ENCODE measurements at regions not wholly inside any gene's neighbourhood (a gene's known extent, or its start where the extent isn't known, plus 50 kb on each side); places are given as distances from the start of the nearest gene placed in this dataset.

- no peak overlapping the region for H3K27ac Mint-ChIP-seq
- CTCF ChIA-PET: no interaction called here
Measured at GRCh38 chr14:26026384-26026783, 571.4 kb downstream of the NOVA1 start.

GRCh38 chr14:26023967-26024366 is 573.9 kb downstream of the NOVA1 start:
- ChIA-PET POLR2A (no interaction called here), CTCF (no interaction called here)
- H3K4me3 Mint-ChIP-seq: no peak overlapping the region

More at GRCh38 chr14:26026384-26026783, 571.4 kb downstream of the NOVA1 start:
- Mint-ChIP-seq H3K4me1 (no peaks in the 10 kb centered on the region), H3K4me3 (no peak overlapping the region), H3K9me3 (peaks cover 3% of the 10 kb centered on the region), H3K36me3 (ENCODE audit: low read depth) (no peaks in the 10 kb centered on the region), H3K27me3 (no peaks in the 10 kb centered on the region)
- DNase-seq: no peak
- POLR2A ChIA-PET: no interaction called here

GRCh38 chr14:26021759-26022158 is 576.1 kb downstream of the NOVA1 start:
- no peak for DNase-seq
- Mint-ChIP-seq H3K9me3 (peaks cover 3% of the 10 kb centered on the region), H3K36me3 (ENCODE audit: low read depth) (no peaks in the 10 kb centered on the region), H3K4me3 (no peak overlapping the region), H3K27me3 (no peaks in the 10 kb centered on the region), H3K27ac (no peak overlapping the region), H3K4me1 (no peaks in the 10 kb centered on the region)
- CTCF ChIA-PET: no interaction called here
- POLR2A ChIA-PET: no interaction called here

More at GRCh38 chr14:26023967-26024366, 573.9 kb downstream of the NOVA1 start:
- no peak for DNase-seq
- Mint-ChIP-seq H3K27me3 (no peaks in the 10 kb centered on the region), H3K27ac (no peak overlapping the region), H3K4me1 (no peaks in the 10 kb centered on the region), H3K9me3 (peaks cover 3% of the 10 kb centered on the region), H3K36me3 (ENCODE audit: low read depth) (no peaks in the 10 kb centered on the region)

GRCh38 chr14:26017270-26017669 is 580.6 kb downstream of the NOVA1 start:
- no peak overlapping the region for H3K4me3 Mint-ChIP-seq
- CTCF ChIA-PET: no interaction called here
- H3K27ac Mint-ChIP-seq: no peak overlapping the region
- no peaks in the 10 kb centered on the region for H3K36me3 Mint-ChIP-seq (ENCODE audit: low read depth)
- POLR2A ChIA-PET: no interaction called here
- peaks cover 12% of the 10 kb centered on the region for H3K9me3 Mint-ChIP-seq
- no peak for DNase-seq
- no peaks in the 10 kb centered on the region for H3K27me3 Mint-ChIP-seq
- H3K4me1 Mint-ChIP-seq: no peaks in the 10 kb centered on the region

- ChIA-PET CTCF (no interaction called here), POLR2A (no interaction called here)
- H3K4me1 Mint-ChIP-seq: no peaks in the 10 kb centered on the region
- no peak overlapping the region for H3K4me3 Mint-ChIP-seq
- peaks cover 11% of the 10 kb centered on the region for H3K9me3 Mint-ChIP-seq
- DNase-seq: no peak
- no peak overlapping the region for H3K27ac Mint-ChIP-seq
- H3K36me3 Mint-ChIP-seq (ENCODE audit: low read depth): no peaks in the 10 kb centered on the region
- H3K27me3 Mint-ChIP-seq: no peaks in the 10 kb centered on the region
Measured at GRCh38 chr14:26008290-26008689, 589.5 kb downstream of the NOVA1 start.

- POLR2A ChIA-PET: no interaction called here
- CTCF ChIA-PET: no interaction called here
- no peak overlapping the region for H3K27ac Mint-ChIP-seq
- DNase-seq: no peak
- no peaks in the 10 kb centered on the region for H3K4me1 Mint-ChIP-seq
- peaks cover 1% of the 10 kb centered on the region for H3K9me3 Mint-ChIP-seq
- no peaks in the 10 kb centered on the region for H3K27me3 Mint-ChIP-seq
- H3K4me3 Mint-ChIP-seq: no peak overlapping the region
- no peaks in the 10 kb centered on the region for H3K36me3 Mint-ChIP-seq (ENCODE audit: low read depth)
Measured at GRCh38 chr14:26004342-26004741, 593.5 kb downstream of the NOVA1 start.

- Mint-ChIP-seq H3K27ac (no peak overlapping the region), H3K27me3 (no peaks in the 10 kb centered on the region), H3K4me1 (no peaks in the 10 kb centered on the region), H3K4me3 (no peak overlapping the region), H3K36me3 (ENCODE audit: low read depth) (no peaks in the 10 kb centered on the region), H3K9me3 (peaks cover 11% of the 10 kb centered on the region)
- CTCF ChIA-PET: no interaction called here
- POLR2A ChIA-PET: no interaction called here
- no peak for DNase-seq
Measured at GRCh38 chr14:25993830-25994229, 604.0 kb downstream of the NOVA1 start.

- H3K27ac Mint-ChIP-seq: no peak overlapping the region
- no peaks in the 10 kb centered on the region for H3K27me3 Mint-ChIP-seq
- ChIA-PET POLR2A (no interaction called here), CTCF (no interaction called here)
- no peaks in the 10 kb centered on the region for H3K36me3 Mint-ChIP-seq (ENCODE audit: low read depth)
- H3K9me3 Mint-ChIP-seq: peaks cover 17% of the 10 kb centered on the region
- H3K4me3 Mint-ChIP-seq: no peak overlapping the region
- DNase-seq: no peak
- H3K4me1 Mint-ChIP-seq: no peaks in the 10 kb centered on the region
Measured at GRCh38 chr14:25988536-25988935, 609.3 kb downstream of the NOVA1 start.

- CTCF ChIA-PET: no interaction called here
- POLR2A ChIA-PET: no interaction called here
- Mint-ChIP-seq H3K27me3 (no peaks in the 10 kb centered on the region), H3K9me3 (peaks cover 9% of the 10 kb centered on the region), H3K4me3 (no peak overlapping the region), H3K4me1 (no peaks in the 10 kb centered on the region), H3K27ac (no peak overlapping the region), H3K36me3 (ENCODE audit: low read depth) (no peaks in the 10 kb centered on the region)
- DNase-seq: no peak
Measured at GRCh38 chr14:25955772-25956171, 642.1 kb downstream of the NOVA1 start.

- DNase-seq: no peak
- H3K4me1 Mint-ChIP-seq: no peaks in the 10 kb centered on the region
- no peak overlapping the region for H3K4me3 Mint-ChIP-seq
- H3K27me3 Mint-ChIP-seq: no peaks in the 10 kb centered on the region
- CTCF ChIA-PET: no interaction called here
- H3K36me3 Mint-ChIP-seq (ENCODE audit: low read depth): no peaks in the 10 kb centered on the region
- H3K27ac Mint-ChIP-seq: no peak overlapping the region
- peaks cover 15% of the 10 kb centered on the region for H3K9me3 Mint-ChIP-seq
- POLR2A ChIA-PET: no interaction called here
Measured at GRCh38 chr14:25953532-25954139, 644.2 kb downstream of the NOVA1 start.

- ChIA-PET POLR2A (no interaction called here), CTCF (no interaction called here)
- no peak overlapping the region for H3K27ac Mint-ChIP-seq
- H3K4me1 Mint-ChIP-seq: no peaks in the 10 kb centered on the region
- no peaks in the 10 kb centered on the region for H3K27me3 Mint-ChIP-seq
- no peaks in the 10 kb centered on the region for H3K36me3 Mint-ChIP-seq (ENCODE audit: low read depth)
- H3K4me3 Mint-ChIP-seq: no peak overlapping the region
- DNase-seq: no peak
- peaks cover 12% of the 10 kb centered on the region for H3K9me3 Mint-ChIP-seq
Measured at GRCh38 chr14:25945746-25946145, 652.1 kb downstream of the NOVA1 start.

GRCh38 chr14:25944020-25944419 is 653.8 kb downstream of the NOVA1 start:
- Mint-ChIP-seq H3K27ac (no peak overlapping the region), H3K36me3 (ENCODE audit: low read depth) (no peaks in the 10 kb centered on the region), H3K27me3 (no peaks in the 10 kb centered on the region), H3K4me3 (no peak overlapping the region), H3K4me1 (no peaks in the 10 kb centered on the region), H3K9me3 (peaks cover 7% of the 10 kb centered on the region)
- POLR2A ChIA-PET: no interaction called here
- no peak for DNase-seq
- CTCF ChIA-PET: no interaction called here

GRCh38 chr14:25943329-25943728 is 654.5 kb downstream of the NOVA1 start:
- ChIA-PET CTCF (no interaction called here), POLR2A (no interaction called here)
- Mint-ChIP-seq H3K36me3 (ENCODE audit: low read depth) (no peaks in the 10 kb centered on the region), H3K27ac (no peak overlapping the region), H3K4me3 (no peak overlapping the region), H3K4me1 (no peaks in the 10 kb centered on the region), H3K27me3 (no peaks in the 10 kb centered on the region), H3K9me3 (peaks cover 7% of the 10 kb centered on the region)
- no peak for DNase-seq

- DNase-seq: no peak
- H3K4me1 Mint-ChIP-seq: no peaks in the 10 kb centered on the region
- H3K36me3 Mint-ChIP-seq (ENCODE audit: low read depth): no peaks in the 10 kb centered on the region
- H3K4me3 Mint-ChIP-seq: no peak overlapping the region
- H3K9me3 Mint-ChIP-seq: peaks cover 7% of the 10 kb centered on the region
- H3K27me3 Mint-ChIP-seq: no peaks in the 10 kb centered on the region
- CTCF ChIA-PET: no interaction called here
- no peak overlapping the region for H3K27ac Mint-ChIP-seq
- POLR2A ChIA-PET: no interaction called here
Measured at GRCh38 chr14:25942090-25942489, 655.7 kb downstream of the NOVA1 start.
